ENCODE measurements at regions not wholly inside any gene's neighbourhood (a gene's known extent, or its start where the extent isn't known, plus 50 kb on each side); places are given as distances from the start of the nearest gene placed in this dataset.

DNA sequence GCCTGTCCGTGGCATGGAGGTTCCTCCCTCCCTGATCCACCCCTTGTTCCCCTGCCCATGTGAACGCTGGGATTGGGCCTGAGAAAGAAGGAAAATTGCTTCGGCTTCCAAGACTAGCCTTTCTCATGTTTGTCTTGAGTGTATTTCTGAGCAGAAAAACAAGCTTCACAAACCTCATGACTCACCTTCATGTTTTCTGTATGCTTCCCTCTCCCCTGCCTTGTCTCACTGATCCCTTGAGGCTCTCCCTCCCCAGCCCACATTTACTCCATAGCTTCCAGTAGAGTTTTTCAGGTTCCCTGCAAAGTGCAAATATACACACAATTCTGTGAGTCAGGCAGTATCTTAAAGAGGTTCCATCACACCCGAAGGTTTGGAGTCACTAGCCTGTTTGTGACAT lies 572.4 kb downstream of the UQCRFS1 start:
- no CpG with 5 or more reads among the region's 4 CpGs for WGBS (ENCODE audit: insufficient coverage)
- ChIA-PET CTCF (no interaction called here), POLR2A (no interaction called here)
- no peaks in the 10 kb centered on the region for H3K9me3 ChIP-seq
- H3K4me3 ChIP-seq (ENCODE audit: control insufficient read depth in 1 of 2, extremely low read depth in 1 of 2, low read length in 1 of 2) = no peak overlapping the region
- no peak for ATAC-seq (replicated peaks in 1 of 4)
- no peak overlapping the region for H3K27ac ChIP-seq (ENCODE audit: low read length)
- Mint-ChIP-seq H3K27me3 (no peaks in the 10 kb centered on the region), H3K9me3 (no peaks in the 10 kb centered on the region), H3K4me1 (no peaks in the 10 kb centered on the region), H3K36me3 (no peaks in the 10 kb centered on the region), H3K4me3 (no peak overlapping the region), H3K27ac (no peak overlapping the region)
- no peak for DNase-seq
- no peaks in the 10 kb centered on the region for H3K27me3 ChIP-seq (replicated peaks in 1 of 2; ENCODE audit: control insufficient read depth in 2 of 2, extremely low read depth in 1 of 2, insufficient read depth in 2 of 2, low read length in 1 of 2)
- no peaks in the 10 kb centered on the region for H3K4me1 ChIP-seq (ENCODE audit: control insufficient read depth in 1 of 2, extremely low read depth in 1 of 2, insufficient read depth in 2 of 2, low read length in 2 of 2)
- no peaks in the 10 kb centered on the region for H3K36me3 ChIP-seq (ENCODE audit: control insufficient read depth in 2 of 2, extremely low read depth in 1 of 2, insufficient read depth in 1 of 2, low read length in 1 of 2)

GRCh38 chr19:28638445-28638844 lies 574.5 kb downstream of the UQCRFS1 start:
- Mint-ChIP-seq H3K27me3 (no peaks in the 10 kb centered on the region), H3K36me3 (no peaks in the 10 kb centered on the region), H3K4me3 (no peak overlapping the region), H3K27ac (no peak overlapping the region), H3K9me3 (peaks cover 0 to 7% (median 5%) of the 10 kb centered on the region in 3 donors), H3K4me1 (peaks cover 0 to 2% (median 2%) of the 10 kb centered on the region in 3 donors)
- ChIA-PET CTCF (no interaction called here), POLR2A (no interaction called here)
- DNase-seq = no peak
- H3K36me3 ChIP-seq (ENCODE audit: control insufficient read depth in 2 of 2, extremely low read depth in 1 of 2, insufficient read depth in 1 of 2, low read length in 1 of 2) = no peaks in the 10 kb centered on the region
- H3K4me3 ChIP-seq (ENCODE audit: control insufficient read depth in 1 of 2, extremely low read depth in 1 of 2, low read length in 1 of 2) = no peak overlapping the region
- WGBS (ENCODE audit: insufficient coverage) = 93% methylated on average over 2 of the region's 4 CpGs
- peaks cover 0 to 3% of the 10 kb centered on the region in 2 experiments for H3K4me1 ChIP-seq (ENCODE audit: control insufficient read depth in 1 of 2, extremely low read depth in 1 of 2, insufficient read depth in 2 of 2, low read length in 2 of 2)
- H3K27ac ChIP-seq (ENCODE audit: low read length) = no peak overlapping the region
- no peak for ATAC-seq (replicated peaks in 1 of 4)
- H3K27me3 ChIP-seq (replicated peaks in 1 of 2; ENCODE audit: control insufficient read depth in 2 of 2, extremely low read depth in 1 of 2, insufficient read depth in 2 of 2, low read length in 1 of 2) = no peaks in the 10 kb centered on the region
- no peaks in the 10 kb centered on the region for H3K9me3 ChIP-seq

DNA sequence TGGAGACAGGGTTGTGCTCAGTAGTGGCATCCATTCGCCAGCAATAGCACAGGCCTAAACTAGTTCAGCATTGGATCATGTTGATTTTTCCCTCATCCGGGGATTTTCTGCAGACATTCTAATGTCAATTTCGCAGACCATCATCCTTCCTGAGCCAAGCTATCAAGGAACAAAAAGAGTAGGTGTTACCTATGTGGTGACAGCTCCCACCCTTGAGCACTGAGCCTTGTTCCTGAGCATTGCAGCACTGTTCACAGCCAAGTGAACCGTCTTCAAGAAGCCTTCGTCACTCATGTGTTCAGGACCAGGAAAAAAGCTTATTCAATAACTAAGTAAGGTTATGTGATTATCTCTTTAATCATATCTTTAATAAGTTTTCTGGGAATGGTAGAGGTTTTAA lies 576.2 kb downstream of the UQCRFS1 start:
- ChIA-PET POLR2A (no interaction called here), CTCF (interaction anchor here in 1 of 2 donors (0.6 kb wide), 1 partner anchor 344 kb away, joined by 4 read pairs; no protein-coding TSS in a partner anchor)
- Mint-ChIP-seq H3K4me1 (peaks cover 13 to 16% (median 15%) of the 10 kb centered on the region in 3 donors), H3K27ac (no peak overlapping the region), H3K36me3 (no peaks in the 10 kb centered on the region), H3K9me3 (peaks cover 0 to 7% (median 5%) of the 10 kb centered on the region in 3 donors), H3K27me3 (no peaks in the 10 kb centered on the region), H3K4me3 (no peak overlapping the region)
- H3K4me1 ChIP-seq (ENCODE audit: control insufficient read depth in 1 of 2, extremely low read depth in 1 of 2, insufficient read depth in 2 of 2, low read length in 2 of 2) = peaks cover 2 to 17% of the 10 kb centered on the region in 2 experiments
- no peaks in the 10 kb centered on the region for H3K36me3 ChIP-seq (ENCODE audit: control insufficient read depth in 2 of 2, extremely low read depth in 1 of 2, insufficient read depth in 1 of 2, low read length in 1 of 2)
- no peaks in the 10 kb centered on the region for H3K27me3 ChIP-seq (replicated peaks in 1 of 2; ENCODE audit: control insufficient read depth in 2 of 2, extremely low read depth in 1 of 2, insufficient read depth in 2 of 2, low read length in 1 of 2)
- 85% methylated on average over 3 of the region's 5 CpGs for WGBS (ENCODE audit: insufficient coverage)
- DNase-seq = no peak
- H3K27ac ChIP-seq (ENCODE audit: low read length) = no peak overlapping the region
- H3K4me3 ChIP-seq (ENCODE audit: control insufficient read depth in 1 of 2, extremely low read depth in 1 of 2, low read length in 1 of 2) = no peak overlapping the region
- no peaks in the 10 kb centered on the region for H3K9me3 ChIP-seq
- ATAC-seq (replicated peaks in 1 of 4) = no peak

GRCh38 chr19:28636016-28636629 lies 576.8 kb downstream of the UQCRFS1 start:
- Mint-ChIP-seq H3K27ac (no peak overlapping the region), H3K4me1 (peaks cover 13 to 17% (median 15%) of the 10 kb centered on the region in 3 donors), H3K9me3 (peaks cover 0 to 11% (median 5%) of the 10 kb centered on the region in 3 donors), H3K4me3 (no peak overlapping the region), H3K36me3 (no peaks in the 10 kb centered on the region), H3K27me3 (no peaks in the 10 kb centered on the region)
- 90% methylated on average over 2 of the region's 5 CpGs for WGBS (ENCODE audit: insufficient coverage)
- H3K36me3 ChIP-seq (ENCODE audit: control insufficient read depth in 2 of 2, extremely low read depth in 1 of 2, insufficient read depth in 1 of 2, low read length in 1 of 2) = no peaks in the 10 kb centered on the region
- ChIA-PET POLR2A (no interaction called here), CTCF (no interaction called here)
- no peak overlapping the region for H3K4me3 ChIP-seq (ENCODE audit: control insufficient read depth in 1 of 2, extremely low read depth in 1 of 2, low read length in 1 of 2)
- ATAC-seq (replicated peaks in 1 of 4) (no peak), DNase-seq (no peak)
- no peaks in the 10 kb centered on the region for H3K9me3 ChIP-seq
- H3K27me3 ChIP-seq (replicated peaks in 1 of 2; ENCODE audit: control insufficient read depth in 2 of 2, extremely low read depth in 1 of 2, insufficient read depth in 2 of 2, low read length in 1 of 2) = no peaks in the 10 kb centered on the region
- peaks cover 2 to 17% of the 10 kb centered on the region in 2 experiments for H3K4me1 ChIP-seq (ENCODE audit: control insufficient read depth in 1 of 2, extremely low read depth in 1 of 2, insufficient read depth in 2 of 2, low read length in 2 of 2)
- H3K27ac ChIP-seq (ENCODE audit: low read length) = no peak overlapping the region

DNA sequence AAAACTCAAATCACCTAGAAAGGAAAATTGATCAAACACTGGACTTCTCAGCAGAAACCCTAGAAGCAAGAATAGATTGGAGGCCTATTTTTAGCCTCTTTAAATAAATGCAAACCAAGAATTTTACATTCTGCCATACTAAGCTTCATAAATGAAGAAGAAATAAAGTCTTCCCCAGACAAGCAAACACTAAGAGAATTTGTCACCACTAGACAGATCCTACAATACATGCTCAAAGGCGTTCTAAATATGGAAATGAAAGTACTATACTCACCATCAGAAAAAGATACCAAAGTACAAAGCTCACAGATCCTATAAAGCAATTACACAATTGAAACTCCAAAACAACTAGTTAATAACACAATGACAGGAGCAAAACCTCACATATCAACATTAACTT lies 578.1 kb downstream of the UQCRFS1 start:
- no peak for ATAC-seq (replicated peaks in 1 of 4)
- peaks cover 13 to 17% (median 15%) of the 10 kb centered on the region in 3 donors for H3K4me1 Mint-ChIP-seq
- no peaks in the 10 kb centered on the region for H3K36me3 Mint-ChIP-seq
- Histone ChIP-seq H3K27ac (ENCODE audit: low read length) (no peak overlapping the region), H3K27me3 (replicated peaks in 1 of 2; ENCODE audit: control insufficient read depth in 2 of 2, extremely low read depth in 1 of 2, insufficient read depth in 2 of 2, low read length in 1 of 2) (no peaks in the 10 kb centered on the region), H3K4me1 (ENCODE audit: control insufficient read depth in 1 of 2, extremely low read depth in 1 of 2, insufficient read depth in 2 of 2, low read length in 2 of 2) (peaks cover 2 to 17% of the 10 kb centered on the region in 2 experiments), H3K9me3 (no peaks in the 10 kb centered on the region), H3K36me3 (ENCODE audit: control insufficient read depth in 2 of 2, extremely low read depth in 1 of 2, insufficient read depth in 1 of 2, low read length in 1 of 2) (no peaks in the 10 kb centered on the region), H3K4me3 (ENCODE audit: control insufficient read depth in 1 of 2, extremely low read depth in 1 of 2, low read length in 1 of 2) (no peak overlapping the region)
- peaks cover 0 to 11% (median 5%) of the 10 kb centered on the region in 3 donors for H3K9me3 Mint-ChIP-seq
- ChIA-PET CTCF (no interaction called here), POLR2A (no interaction called here)
- H3K27ac Mint-ChIP-seq = no peak overlapping the region
- no peak overlapping the region for H3K4me3 Mint-ChIP-seq
- no CpG with 5 or more reads among the region's 1 CpG for WGBS (ENCODE audit: insufficient coverage)
- H3K27me3 Mint-ChIP-seq = no peaks in the 10 kb centered on the region
- DNase-seq = no peak

- H3K27me3 ChIP-seq (replicated peaks in 1 of 2; ENCODE audit: control insufficient read depth in 2 of 2, extremely low read depth in 1 of 2, insufficient read depth in 2 of 2, low read length in 1 of 2) = no peaks in the 10 kb centered on the region
- H3K9me3 ChIP-seq = no peaks in the 10 kb centered on the region
- ATAC-seq (replicated peaks in 1 of 4) (no peak), DNase-seq (no peak)
- peaks cover 0 to 11% (median 5%) of the 10 kb centered on the region in 3 donors for H3K9me3 Mint-ChIP-seq
- no peak overlapping the region for H3K4me3 Mint-ChIP-seq
- peaks cover 13 to 17% (median 15%) of the 10 kb centered on the region in 3 donors for H3K4me1 Mint-ChIP-seq
- no peaks in the 10 kb centered on the region for H3K36me3 Mint-ChIP-seq
- POLR2A ChIA-PET = no interaction called here
- no peak overlapping the region for H3K4me3 ChIP-seq (ENCODE audit: control insufficient read depth in 1 of 2, extremely low read depth in 1 of 2, low read length in 1 of 2)
- H3K27ac ChIP-seq (ENCODE audit: low read length) = no peak overlapping the region
- no peaks in the 10 kb centered on the region for H3K27me3 Mint-ChIP-seq
- CTCF ChIA-PET = interaction anchor here (0.6 to 1.3 kb wide), 3 partner anchors 164 to 761 kb away, joined by 3 to 6 read pairs (median 5); no protein-coding TSS in a partner anchor
- H3K27ac Mint-ChIP-seq = no peak overlapping the region
- peaks cover 2 to 17% of the 10 kb centered on the region in 2 experiments for H3K4me1 ChIP-seq (ENCODE audit: control insufficient read depth in 1 of 2, extremely low read depth in 1 of 2, insufficient read depth in 2 of 2, low read length in 2 of 2)
- no peaks in the 10 kb centered on the region for H3K36me3 ChIP-seq (ENCODE audit: control insufficient read depth in 2 of 2, extremely low read depth in 1 of 2, insufficient read depth in 1 of 2, low read length in 1 of 2)
Measured at GRCh38 chr19:28634019-28634328, 579.0 kb downstream of the UQCRFS1 start.
